ENCODE measurements at regions not wholly inside any gene's neighbourhood (a gene's known extent, or its start where the extent isn't known, plus 50 kb on each side); places are given as distances from the start of the nearest gene placed in this dataset.

DNA sequence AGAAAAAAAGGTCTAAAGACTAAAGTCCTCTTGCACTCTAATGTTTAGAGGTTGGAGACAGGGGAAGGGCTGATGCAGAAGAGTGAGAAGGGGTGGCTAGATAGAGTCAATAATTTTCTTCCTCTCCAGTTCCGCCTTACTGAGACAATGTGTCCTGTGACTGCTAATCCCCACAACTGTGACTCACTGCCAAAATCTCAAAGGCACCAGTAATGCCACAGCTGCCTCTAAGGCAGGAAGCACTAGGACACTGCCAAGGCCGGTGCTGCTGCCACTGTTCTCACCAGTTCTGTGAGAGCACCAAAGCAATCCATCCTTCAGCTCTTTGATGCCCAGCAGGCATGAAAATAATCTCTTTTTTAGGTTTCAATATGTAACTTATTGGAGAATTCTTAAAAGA lies 701.9 kb upstream of the MAP3K7 start:
- H3K79me2 ChIP-seq (ENCODE audit: low read length) = no peaks in the 10 kb centered on the region
- no peaks in the 10 kb centered on the region for H3K4me1 ChIP-seq (ENCODE audit: insufficient read depth, low read length)
- ChIA-PET CTCF (no interaction called here), POLR2A (ENCODE audit: unreplicated experiment) (no interaction called here)
- H3K9me2 ChIP-seq (replicated peaks; ENCODE audit: low read length) = no peaks in the 10 kb centered on the region
- no peaks in the 10 kb centered on the region for H3K9me3 ChIP-seq (ENCODE audit: low read length)
- DNase-seq (no peak), ATAC-seq (no peak)
- no peak overlapping the region for H2AFZ ChIP-seq (ENCODE audit: low read length)
- no peaks in the 10 kb centered on the region for H3K27me3 ChIP-seq (ENCODE audit: low read length)
- no peaks in the 10 kb centered on the region for H3K36me3 ChIP-seq (ENCODE audit: low read depth, low read length)
- intact Hi-C loops (cut with micrococcal nuclease) = no loop called here
- H4K20me1 ChIP-seq (ENCODE audit: low read length) = no peaks in the 10 kb centered on the region
- no peak overlapping the region for H3K27ac ChIP-seq (ENCODE audit: low read length)
- no peak for TF ChIP-seq CTCF (conservative IDR thresholded peaks at IDR 0.05; ENCODE audit: low read depth, low read length)
- no peak for TF ChIP-seq EZH2phosphoT487 (IDR thresholded peaks at IDR 0.05; ENCODE audit: borderline replicate concordance, low read length)
- TF ChIP-seq EZH2 (IDR thresholded peaks at IDR 0.05; ENCODE audit: low read length, unreplicated experiment) = no peak
- BruUV-seq (replicated peaks) = no TSS peak
- H3K4me3 ChIP-seq (ENCODE audit: low read length) = no peak overlapping the region
- no peak overlapping the region for H3K9ac ChIP-seq (ENCODE audit: low read length)
- no peaks in the 10 kb centered on the region for H3F3A ChIP-seq (ENCODE audit: low read length, unreplicated experiment)
- H3K4me2 ChIP-seq (ENCODE audit: low read length) = no peak overlapping the region

- intact Hi-C loops (cut with micrococcal nuclease) = no loop called here
- BruUV-seq (replicated peaks) = no TSS peak
- Histone ChIP-seq H3K36me3 (ENCODE audit: low read depth, low read length) (no peaks in the 10 kb centered on the region), H3K9ac (ENCODE audit: low read length) (no peak overlapping the region), H3K4me2 (ENCODE audit: low read length) (no peak overlapping the region), H3K4me1 (ENCODE audit: insufficient read depth, low read length) (no peaks in the 10 kb centered on the region), H3F3A (ENCODE audit: low read length, unreplicated experiment) (no peaks in the 10 kb centered on the region), H2AFZ (ENCODE audit: low read length) (no peak overlapping the region), H3K27ac (ENCODE audit: low read length) (no peak overlapping the region), H3K9me3 (ENCODE audit: low read length) (no peaks in the 10 kb centered on the region), H3K79me2 (ENCODE audit: low read length) (no peaks in the 10 kb centered on the region), H4K20me1 (ENCODE audit: low read length) (no peaks in the 10 kb centered on the region), H3K4me3 (ENCODE audit: low read length) (no peak overlapping the region), H3K27me3 (ENCODE audit: low read length) (no peaks in the 10 kb centered on the region), H3K9me2 (replicated peaks; ENCODE audit: low read length) (no peaks in the 10 kb centered on the region)
- ATAC-seq (no peak; the same call in 1 of the 2 replicates), DNase-seq (no peak)
- no peak for TF ChIP-seq EZH2phosphoT487 (IDR thresholded peaks at IDR 0.05; ENCODE audit: borderline replicate concordance, low read length)
- no peak for TF ChIP-seq CTCF (conservative IDR thresholded peaks at IDR 0.05; ENCODE audit: low read depth, low read length)
- TF ChIP-seq EZH2 (IDR thresholded peaks at IDR 0.05; ENCODE audit: low read length, unreplicated experiment) = no peak
- ChIA-PET POLR2A (ENCODE audit: unreplicated experiment) (no interaction called here), CTCF (no interaction called here)
Observed at GRCh38 chr6:91281901-91282300, 695.0 kb upstream of the MAP3K7 start.

DNA sequence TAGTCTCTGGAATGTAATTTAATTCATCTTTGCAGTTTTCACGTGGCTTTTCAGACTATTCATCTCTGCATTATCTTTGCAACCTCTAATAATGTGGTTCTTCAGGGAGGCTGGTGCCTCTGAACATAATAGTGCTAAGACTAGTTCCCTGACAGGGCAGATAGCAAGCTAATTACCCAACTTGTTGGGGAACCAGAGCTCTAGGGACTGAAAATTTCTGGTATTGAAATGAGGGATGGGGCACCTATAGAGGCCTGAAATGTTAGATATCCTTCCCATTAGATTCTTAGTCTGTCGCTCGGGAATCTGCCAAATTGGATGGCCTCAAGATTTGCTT lies 693.6 kb upstream of the MAP3K7 start:
- Histone ChIP-seq H3K9me3 (ENCODE audit: low read length) (no peaks in the 10 kb centered on the region), H3K36me3 (ENCODE audit: low read depth, low read length) (no peaks in the 10 kb centered on the region), H3K79me2 (ENCODE audit: low read length) (no peaks in the 10 kb centered on the region), H3K4me3 (ENCODE audit: low read length) (no peak overlapping the region), H3F3A (ENCODE audit: low read length, unreplicated experiment) (no peaks in the 10 kb centered on the region), H3K4me1 (ENCODE audit: insufficient read depth, low read length) (no peaks in the 10 kb centered on the region), H3K27me3 (ENCODE audit: low read length) (no peaks in the 10 kb centered on the region), H2AFZ (ENCODE audit: low read length) (no peak overlapping the region), H4K20me1 (ENCODE audit: low read length) (no peaks in the 10 kb centered on the region), H3K27ac (ENCODE audit: low read length) (no peak overlapping the region), H3K9me2 (replicated peaks; ENCODE audit: low read length) (no peaks in the 10 kb centered on the region), H3K9ac (ENCODE audit: low read length) (no peak overlapping the region), H3K4me2 (ENCODE audit: low read length) (no peak overlapping the region)
- DNase-seq = no peak
- ATAC-seq = no peak
- ChIA-PET POLR2A (ENCODE audit: unreplicated experiment) (no interaction called here), CTCF (no interaction called here)
- BruUV-seq (replicated peaks) = no TSS peak
- TF ChIP-seq EZH2phosphoT487 (IDR thresholded peaks at IDR 0.05; ENCODE audit: borderline replicate concordance, low read length) (no peak), EZH2 (IDR thresholded peaks at IDR 0.05; ENCODE audit: low read length, unreplicated experiment) (no peak), CTCF (conservative IDR thresholded peaks at IDR 0.05; ENCODE audit: low read depth, low read length) (no peak)
- intact Hi-C loops (cut with micrococcal nuclease) = no loop called here

All from PC-3 (cell line).